RPMI7951 (cell line): ENCODE measurements at regions not wholly inside any gene's neighbourhood (a gene's known extent, or its start where the extent isn't known, plus 50 kb on each side); places are given as distances from the start of the nearest gene placed in this dataset.

ENCODE experiments used
- DNase-seq: peaks from one replicate; pipeline ENCODE4 v3.0.0-alpha.2; 2012; ENCODE audit warnings: low read depth

DNA sequence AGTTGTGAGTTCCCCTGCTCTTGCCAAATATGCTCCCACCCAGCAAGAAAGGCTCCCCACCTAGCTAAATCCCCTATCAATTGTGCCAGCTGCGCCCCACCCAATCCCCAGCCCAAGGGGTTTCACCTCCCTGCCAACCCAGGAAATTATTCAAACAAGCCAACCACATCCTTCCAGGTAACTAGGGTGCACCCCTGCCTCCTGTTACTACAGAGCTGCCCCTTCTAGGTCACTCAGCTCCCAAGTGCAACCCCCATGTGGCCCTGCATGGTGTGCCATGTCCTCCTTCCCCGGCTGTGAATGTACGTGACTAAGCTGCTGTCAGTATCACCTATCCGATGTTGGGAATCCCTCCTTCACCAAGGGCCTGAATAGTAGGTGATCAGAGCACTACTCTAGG, 91.2 kb upstream of the LDAH start:
- no peak for DNase-seq

DNA sequence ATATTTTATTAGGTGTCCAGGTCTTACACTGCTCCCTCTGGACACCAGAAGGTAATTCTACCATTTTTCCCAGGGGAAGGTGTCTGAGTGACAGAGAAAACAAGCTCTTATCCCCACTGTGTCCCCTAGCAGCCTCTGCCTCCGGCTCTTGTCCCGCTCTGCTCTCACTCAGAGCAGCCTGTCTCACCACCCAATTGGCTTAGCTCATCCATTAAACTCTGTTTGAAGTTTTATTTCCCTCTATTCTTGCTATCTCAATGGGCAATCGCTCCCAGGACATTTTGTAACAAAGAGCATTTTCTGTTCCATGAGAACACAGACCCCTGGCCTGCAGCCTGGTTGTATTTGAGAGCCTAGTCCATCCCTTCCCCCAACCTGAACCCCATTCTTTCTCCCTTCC, 90.6 kb upstream of the LDAH start:
- no peak for DNase-seq

DNA sequence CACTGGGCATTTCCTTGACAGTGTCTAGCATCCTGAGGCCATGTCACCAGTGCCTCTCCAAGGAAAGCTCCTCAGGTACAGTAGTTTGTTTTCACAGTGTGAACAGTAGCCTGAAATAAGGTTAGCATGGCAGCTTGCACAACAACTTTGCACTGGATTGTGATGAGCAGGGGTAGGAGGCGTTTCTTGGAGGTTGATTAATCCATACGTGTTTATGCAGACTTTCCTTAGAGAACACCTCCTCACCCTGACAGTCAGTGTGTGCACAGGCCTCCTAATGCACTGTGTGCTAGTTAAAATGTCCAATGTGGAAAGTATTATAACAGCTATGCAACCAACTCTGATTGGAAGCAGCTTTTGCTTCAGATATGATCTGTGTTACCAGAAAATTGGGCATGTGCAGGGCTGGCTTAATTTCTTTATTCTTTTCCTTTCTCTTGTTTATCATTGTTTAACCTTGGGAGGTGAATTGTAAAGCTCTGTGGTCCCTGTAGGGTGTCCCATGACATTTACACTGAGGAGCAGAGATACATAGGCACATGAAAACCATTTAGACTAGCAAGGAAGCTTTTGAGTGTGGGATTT, 77.2 kb upstream of the LDAH start:
- no peak for DNase-seq

DNA sequence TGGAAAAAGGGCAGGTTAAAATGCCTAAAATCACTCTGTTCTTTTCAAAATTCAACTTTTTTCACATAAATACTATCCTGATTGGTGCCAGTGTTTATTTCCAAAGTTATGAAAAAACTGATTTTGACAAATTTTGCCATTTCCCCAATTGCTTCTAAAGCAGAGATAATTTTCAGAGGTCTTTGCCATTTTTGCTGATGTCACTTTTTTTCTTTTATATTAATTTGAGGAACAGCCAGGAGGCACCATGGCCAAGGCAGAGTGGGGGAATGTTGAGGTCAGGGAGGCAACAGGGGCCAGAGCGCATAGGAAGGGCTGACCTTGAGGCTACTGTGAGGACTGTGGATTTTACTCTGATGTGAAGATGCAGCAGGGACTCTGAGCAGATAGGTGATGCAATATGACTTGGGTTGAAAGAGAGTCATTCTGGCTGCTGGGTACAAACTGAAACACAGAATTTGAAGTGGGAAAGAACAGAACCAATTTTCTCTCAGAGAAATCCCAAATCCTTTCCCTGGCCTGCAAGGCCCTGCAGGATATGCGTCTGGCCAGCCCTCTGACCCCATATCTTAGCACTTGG, 75.1 kb upstream of the LDAH start:
- DNase-seq: no peak

DNA sequence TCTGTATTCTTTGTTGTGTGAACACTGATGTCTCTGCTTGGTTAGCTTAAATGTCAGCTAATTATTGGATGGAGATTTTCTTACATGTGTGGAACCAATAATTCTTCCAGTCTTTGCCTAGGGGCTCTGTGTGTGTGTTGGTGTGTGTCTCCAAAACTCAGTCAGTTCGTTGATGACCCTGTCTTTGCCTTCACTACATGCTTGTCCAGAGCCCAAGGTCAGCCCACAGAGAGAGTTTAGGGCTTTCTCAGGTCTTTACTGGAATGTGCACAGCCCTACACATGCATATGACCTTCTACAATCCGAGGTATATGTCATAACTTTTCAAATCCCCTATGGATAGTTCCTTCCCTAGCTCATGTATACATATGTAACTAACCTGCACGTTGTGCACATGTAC, 74.1 kb upstream of the LDAH start:
- DNase-seq: no peak

DNA sequence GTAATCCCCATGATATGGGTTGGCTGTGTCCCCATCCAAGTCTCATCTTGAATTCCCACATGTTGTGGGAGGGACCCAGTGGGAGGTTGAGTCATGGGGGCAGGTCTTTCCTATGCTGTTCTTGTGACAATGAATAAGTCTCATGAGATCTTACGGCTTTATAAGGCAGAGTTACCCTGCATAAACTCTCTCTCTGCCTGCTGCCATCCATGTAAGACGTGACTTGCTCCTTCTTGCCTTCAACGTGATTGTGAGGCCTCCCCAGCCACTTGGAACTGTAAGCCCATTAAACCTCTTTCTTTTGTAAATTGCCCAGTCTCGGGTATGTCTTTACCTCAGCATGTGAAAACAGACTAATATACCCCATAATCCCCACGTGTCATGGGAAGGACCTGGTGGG, 61.9 kb upstream of the LDAH start:
- DNase-seq: no peak

DNA sequence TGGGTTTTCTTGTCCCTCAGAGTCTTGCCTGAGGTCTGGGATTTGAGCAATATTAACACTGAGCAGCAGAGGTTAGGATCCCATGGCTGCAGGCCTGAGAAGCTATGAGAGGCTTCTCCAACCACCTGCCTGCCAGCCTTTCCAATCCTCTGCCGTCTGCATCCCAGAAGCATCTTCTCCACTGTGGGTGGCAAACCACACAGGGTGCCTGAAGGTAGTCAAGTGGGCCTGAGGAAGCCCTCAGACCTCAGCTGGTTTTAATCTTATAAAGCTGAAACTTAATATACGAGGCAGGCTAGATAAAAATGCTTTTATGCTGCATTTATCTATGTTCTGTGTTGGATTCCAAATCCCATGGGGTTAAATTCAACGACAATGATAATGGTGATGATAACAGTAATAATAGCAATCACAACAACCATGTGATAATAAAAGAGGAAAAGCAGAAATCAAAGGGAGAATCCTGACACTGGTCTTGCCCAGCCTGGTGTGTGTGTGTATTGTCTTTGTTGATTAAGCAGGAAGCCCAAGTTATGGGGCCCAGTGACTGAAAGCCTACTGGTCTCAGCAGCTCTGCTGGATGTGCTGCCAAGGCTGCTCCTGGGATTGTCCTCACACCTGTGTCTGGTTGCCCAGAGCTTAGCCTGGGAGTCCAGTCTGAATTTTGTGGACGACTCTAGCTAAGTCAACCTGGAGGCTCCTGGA, 59.7 kb upstream of the LDAH start:
- no peak for DNase-seq

DNA sequence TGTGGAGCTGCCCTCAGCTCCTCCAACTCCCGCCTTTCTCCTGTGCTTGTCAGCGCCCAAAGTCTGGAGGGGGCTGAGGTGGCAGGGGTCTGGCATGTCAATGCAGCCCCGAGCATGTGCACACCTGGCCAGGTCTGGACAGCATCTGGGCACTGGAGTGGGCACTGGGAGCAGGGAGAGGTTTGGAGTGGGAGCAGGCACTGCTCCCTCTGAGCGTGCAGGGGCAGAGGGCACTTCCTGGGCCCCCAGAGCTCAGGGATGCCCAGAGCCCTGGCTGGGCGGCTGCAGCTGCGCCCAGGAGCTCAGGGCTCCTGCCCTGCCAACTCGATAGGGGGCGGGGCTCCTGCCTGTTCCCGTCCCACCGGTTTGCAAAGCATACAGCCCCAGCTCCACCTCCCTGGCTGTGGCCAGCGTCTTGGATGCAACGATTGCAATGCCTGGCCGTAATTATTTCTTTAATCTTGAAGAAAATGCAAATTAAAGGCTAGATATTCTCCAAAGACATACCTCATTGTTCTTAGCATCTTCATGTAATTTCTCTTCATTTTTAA, 57.4 kb upstream of the LDAH start:
- no peak for DNase-seq

GRCh38 chr2:20879221-20879620, 56.3 kb upstream of the LDAH start:
- no peak for DNase-seq

DNA sequence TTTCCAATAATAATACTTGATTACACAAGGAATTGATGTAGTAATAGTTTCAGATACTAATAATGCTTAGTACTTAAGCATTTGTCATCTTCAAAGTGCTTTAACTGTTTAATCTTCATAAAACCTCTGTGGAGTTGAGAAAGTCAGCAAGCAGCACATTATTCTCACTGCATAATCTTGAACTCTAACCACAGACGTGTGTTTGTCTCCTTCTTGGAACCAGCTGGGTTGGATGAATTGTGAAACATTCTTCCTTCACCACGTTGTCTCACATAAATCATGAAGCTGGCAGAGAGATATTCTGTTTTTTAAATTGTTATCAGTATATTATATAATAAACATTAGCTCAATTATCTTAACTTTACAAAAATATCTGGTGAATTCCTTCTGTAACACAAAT, 55.1 kb upstream of the LDAH start:
- DNase-seq: no peak
